HG03108 (cell line): ENCODE measurements at regions not wholly inside any gene's neighbourhood (a gene's known extent, or its start where the extent isn't known, plus 50 kb on each side); places are given as distances from the start of the nearest gene placed in this dataset.
"Not testable (repeated sequence)": the region's sequence is repeated elsewhere in the genome, so short reads cannot be mapped to it uniquely, and the experiment has no call there.

Experiments used
- ATAC-seq: cut with Tn5 transposase; IDR thresholded peaks from one replicate; pipeline ENCODE4 v1.9.1; 2021; ENCODE audit warnings: moderate library complexity; ENCODE audit not compliant: unreplicated experiment

GRCh38 chr4:124946696-124947095 lies 234.2 kb upstream of the ANKRD50 start:
- no peak for ATAC-seq

GRCh38 chr4:124945422-124945821 lies 232.9 kb upstream of the ANKRD50 start:
- no peak for ATAC-seq

- ATAC-seq, result no peak
Observed at GRCh38 chr4:124943938-124944337, 231.4 kb upstream of the ANKRD50 start.

GRCh38 chr4:124943145-124943889 lies 230.8 kb upstream of the ANKRD50 start:
- ATAC-seq, result no peak

- no peak for ATAC-seq
Observed at GRCh38 chr4:124941267-124941666, 228.7 kb upstream of the ANKRD50 start.

GRCh38 chr4:124940387-124940786 lies 227.9 kb upstream of the ANKRD50 start:
- ATAC-seq, result no peak

- ATAC-seq, result no peak
Observed at GRCh38 chr4:124939908-124940307, 227.4 kb upstream of the ANKRD50 start.

- ATAC-seq, result no peak
Observed at GRCh38 chr4:124938836-124939235, 226.3 kb upstream of the ANKRD50 start.

- no peak for ATAC-seq
Observed at GRCh38 chr4:124937993-124938392, 225.5 kb upstream of the ANKRD50 start.

- no peak for ATAC-seq
Observed at GRCh38 chr4:124936427-124936826, 223.9 kb upstream of the ANKRD50 start.

- ATAC-seq, result no peak
Observed at GRCh38 chr4:124934916-124935315, 222.4 kb upstream of the ANKRD50 start.

GRCh38 chr4:124933521-124933920 lies 221.0 kb upstream of the ANKRD50 start:
- ATAC-seq, result no peak

- ATAC-seq, result no peak
Observed at GRCh38 chr4:124932447-124932846, 219.9 kb upstream of the ANKRD50 start.

- no peak for ATAC-seq
Observed at GRCh38 chr4:124931050-124931449, 218.5 kb upstream of the ANKRD50 start.

- ATAC-seq, result not testable (repeated sequence)
Observed at GRCh38 chr4:124922748-124923147, 210.2 kb upstream of the ANKRD50 start.

GRCh38 chr4:124918559-124919122 lies 206.1 kb upstream of the ANKRD50 start:
- no peak for ATAC-seq

GRCh38 chr4:124915073-124915472 lies 202.5 kb upstream of the ANKRD50 start:
- no peak for ATAC-seq

- ATAC-seq, result no peak
Observed at GRCh38 chr4:124913237-124913636, 200.7 kb upstream of the ANKRD50 start.

- no peak for ATAC-seq
Observed at GRCh38 chr4:124910327-124910726, 197.8 kb upstream of the ANKRD50 start.

GRCh38 chr4:124907881-124908280 lies 195.3 kb upstream of the ANKRD50 start:
- ATAC-seq, result no peak

- ATAC-seq, result no peak
Observed at GRCh38 chr4:124905441-124905840, 192.9 kb upstream of the ANKRD50 start.

- no peak for ATAC-seq
Observed at GRCh38 chr4:124904723-124905388, 192.3 kb upstream of the ANKRD50 start.
